ENCODE measurements at regions not wholly inside any gene's neighbourhood (a gene's known extent, or its start where the extent isn't known, plus 50 kb on each side); places are given as distances from the start of the nearest gene placed in this dataset.

DNA sequence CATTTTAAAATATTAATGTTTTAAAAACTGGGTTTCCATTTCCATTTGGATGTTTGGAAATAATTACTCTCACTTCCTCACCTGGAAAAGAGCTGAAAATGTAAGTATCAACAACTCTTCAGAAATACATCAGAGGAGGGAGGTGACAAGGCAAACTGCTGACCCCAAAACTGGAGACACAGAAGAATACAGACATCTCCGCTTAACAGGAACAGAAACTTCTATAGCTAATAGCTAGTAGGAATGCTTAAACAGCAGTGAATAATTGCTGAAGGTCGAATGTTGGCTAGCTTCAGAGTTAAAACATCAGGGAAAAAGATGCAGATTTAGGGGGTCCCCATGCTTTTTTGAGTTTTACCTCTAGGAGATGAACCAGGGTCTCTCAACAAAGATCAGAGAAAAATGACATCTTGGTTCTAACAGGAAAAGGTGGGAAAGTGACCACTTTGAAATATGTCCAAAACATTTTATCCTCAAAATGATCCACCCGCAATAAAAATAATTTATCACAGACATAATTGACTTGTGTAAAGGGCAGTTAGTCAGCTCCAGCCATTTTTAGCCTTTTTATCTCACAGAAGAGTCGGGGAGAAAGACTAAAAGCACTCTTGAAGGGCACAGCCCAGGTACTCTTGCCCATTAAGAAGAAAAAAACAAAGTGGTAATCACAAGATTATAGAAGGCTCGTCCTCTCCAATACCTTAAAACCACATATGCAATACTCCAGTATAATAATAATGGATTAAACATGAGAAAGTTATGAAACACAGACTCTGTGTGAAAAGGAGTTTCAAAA lies 1474.9 kb downstream of the EFNA5 start:
- H3K27me3 ChIP-seq (ENCODE audit: control insufficient read depth in 3 of 3, insufficient read depth in 3 of 3, low read length in 2 of 3): no peaks in the 10 kb centered on the region
- no peaks in the 10 kb centered on the region for H3K36me3 ChIP-seq (ENCODE audit: control insufficient read depth in 4 of 4, insufficient read depth in 4 of 4, low read length in 4 of 4)
- DNase-seq (no peak), ATAC-seq (ENCODE audit: insufficient read depth, low FRiP score) (no peak)
- TF ChIP-seq, protein P1, sequence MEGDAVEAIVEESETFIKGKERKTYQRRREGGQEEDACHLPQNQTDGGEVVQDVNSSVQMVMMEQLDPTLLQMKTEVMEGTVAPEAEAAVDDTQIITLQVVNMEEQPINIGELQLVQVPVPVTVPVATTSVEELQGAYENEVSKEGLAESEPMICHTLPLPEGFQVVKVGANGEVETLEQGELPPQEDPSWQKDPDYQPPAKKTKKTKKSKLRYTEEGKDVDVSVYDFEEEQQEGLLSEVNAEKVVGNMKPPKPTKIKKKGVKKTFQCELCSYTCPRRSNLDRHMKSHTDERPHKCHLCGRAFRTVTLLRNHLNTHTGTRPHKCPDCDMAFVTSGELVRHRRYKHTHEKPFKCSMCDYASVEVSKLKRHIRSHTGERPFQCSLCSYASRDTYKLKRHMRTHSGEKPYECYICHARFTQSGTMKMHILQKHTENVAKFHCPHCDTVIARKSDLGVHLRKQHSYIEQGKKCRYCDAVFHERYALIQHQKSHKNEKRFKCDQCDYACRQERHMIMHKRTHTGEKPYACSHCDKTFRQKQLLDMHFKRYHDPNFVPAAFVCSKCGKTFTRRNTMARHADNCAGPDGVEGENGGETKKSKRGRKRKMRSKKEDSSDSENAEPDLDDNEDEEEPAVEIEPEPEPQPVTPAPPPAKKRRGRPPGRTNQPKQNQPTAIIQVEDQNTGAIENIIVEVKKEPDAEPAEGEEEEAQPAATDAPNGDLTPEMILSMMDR (IDR thresholded peaks at IDR 0.05; ENCODE audit: control extremely low read depth, extremely low read depth): no peak
- no peaks in the 10 kb centered on the region for H3K4me1 ChIP-seq (ENCODE audit: control insufficient read depth in 5 of 5, insufficient read depth in 5 of 5, low read length in 5 of 5)
- WGBS, 2 donors: 71 to 84% methylated on average over 5 of the region's 5 CpGs
- no peak overlapping the region for H3K4me3 ChIP-seq
- no peaks in the 10 kb centered on the region for H3K9me3 ChIP-seq (ENCODE audit: control insufficient read depth in 4 of 4, insufficient read depth in 3 of 4, low read length in 3 of 4)
- H3K9ac ChIP-seq (ENCODE audit: insufficient read depth in 1 of 2, low read length in 2 of 2): no peak overlapping the region
- no peak overlapping the region for H3K27ac ChIP-seq (ENCODE audit: low read depth in 1 of 2, low read length in 1 of 2)

- 76 to 84% methylated on average over 3 of the region's 3 CpGs for WGBS, 2 donors
- Histone ChIP-seq H3K9ac (ENCODE audit: insufficient read depth in 1 of 2, low read length in 2 of 2) (no peak overlapping the region), H3K27me3 (ENCODE audit: control insufficient read depth in 3 of 3, insufficient read depth in 3 of 3, low read length in 2 of 3) (no peaks in the 10 kb centered on the region), H3K9me3 (ENCODE audit: control insufficient read depth in 4 of 4, insufficient read depth in 3 of 4, low read length in 3 of 4) (no peaks in the 10 kb centered on the region), H3K4me1 (ENCODE audit: control insufficient read depth in 5 of 5, insufficient read depth in 5 of 5, low read length in 5 of 5) (no peaks in the 10 kb centered on the region), H3K36me3 (ENCODE audit: control insufficient read depth in 4 of 4, insufficient read depth in 4 of 4, low read length in 4 of 4) (no peaks in the 10 kb centered on the region), H3K4me3 (no peak overlapping the region), H3K27ac (ENCODE audit: low read depth in 1 of 2, low read length in 1 of 2) (no peak overlapping the region)
- DNase-seq: no peak
- ATAC-seq (ENCODE audit: insufficient read depth, low FRiP score): no peak
- TF ChIP-seq, protein P1 (IDR thresholded peaks at IDR 0.05; ENCODE audit: control extremely low read depth, extremely low read depth): no peak
Measured at GRCh38 chr5:106189121-106189809, 1481.5 kb downstream of the EFNA5 start.

GRCh38 chr5:106185661-106186081 lies 1485.1 kb downstream of the EFNA5 start:
- H3K9ac ChIP-seq (ENCODE audit: insufficient read depth in 1 of 2, low read length in 2 of 2): no peak overlapping the region
- H3K9me3 ChIP-seq (ENCODE audit: control insufficient read depth in 4 of 4, insufficient read depth in 3 of 4, low read length in 3 of 4): no peaks in the 10 kb centered on the region
- H3K36me3 ChIP-seq (ENCODE audit: control insufficient read depth in 4 of 4, insufficient read depth in 4 of 4, low read length in 4 of 4): no peaks in the 10 kb centered on the region
- TF ChIP-seq, protein P1 (IDR thresholded peaks at IDR 0.05; ENCODE audit: control extremely low read depth, extremely low read depth): no peak
- WGBS, 2 donors: 85 to 90% methylated on average over 3 of the region's 3 CpGs
- no peaks in the 10 kb centered on the region for H3K4me1 ChIP-seq (ENCODE audit: control insufficient read depth in 5 of 5, insufficient read depth in 5 of 5, low read length in 5 of 5)
- ATAC-seq (ENCODE audit: insufficient read depth, low FRiP score) (no peak), DNase-seq (no peak)
- H3K27me3 ChIP-seq (ENCODE audit: control insufficient read depth in 3 of 3, insufficient read depth in 3 of 3, low read length in 2 of 3): no peaks in the 10 kb centered on the region
- no peak overlapping the region for H3K27ac ChIP-seq (ENCODE audit: low read depth in 1 of 2, low read length in 1 of 2)
- H3K4me3 ChIP-seq: no peak overlapping the region
